Ascending aorta (tissue), 2 donors: ENCODE measurements at regions not wholly inside any gene's neighbourhood (a gene's known extent, or its start where the extent isn't known, plus 50 kb on each side); places are given as distances from the start of the nearest gene placed in this dataset.
"Not testable (repeated sequence)": the region's sequence is repeated elsewhere in the genome, so short reads cannot be mapped to it uniquely, and the experiment has no call there.

Source experiments
- DNase-seq, 2 donors: peaks; one replicate each; pipeline ENCODE4 v3.0.0-alpha.2; 2019; ENCODE audit warnings: low spot score in 2 of 2
- H3K27ac ChIP-seq, 2 donors: fragments of 200-600 bp; sonication (generic); one replicate each; pipeline ENCODE4 v1.5.1; 2016 to 2017; ENCODE audit warnings: mild to moderate bottlenecking in 1 of 2
- H3K27me3 ChIP-seq: fragments of 200-600 bp; sonication (generic); one replicate; pipeline ENCODE4 v1.5.1; 2017
- H3K36me3 ChIP-seq, 2 donors: fragments of 200-600 bp; sonication (generic); one replicate each; pipeline ENCODE4 v1.5.1; 2016
- H3K4me1 ChIP-seq, 2 donors: fragments of 200-600 bp; sonication (generic); one replicate each; pipeline ENCODE4 v1.5.1; 2016 to 2017; ENCODE audit warnings: mild to moderate bottlenecking in 1 of 2
- H3K4me3 ChIP-seq, 2 donors: fragments of 200-600 bp; sonication (generic); one replicate each; pipeline ENCODE4 v1.5.1; 2016 to 2017; ENCODE audit warnings: mild to moderate bottlenecking in 1 of 2
- H3K9me3 ChIP-seq, 2 donors: fragments of 200-600 bp; sonication (generic); one replicate each; pipeline ENCODE4 v1.5.1; 2016
- CTCF ChIP-seq, 3 experiments: fragments of 200-600 bp in 2 of 3; fragments of 450-650 bp in 1 of 3; sonication (generic) in 2 of 3; IDR thresholded peaks; one replicate each; pipeline ENCODE4 v1.5.1; 2016 to 2019; ENCODE audit warnings: antibody characterized with exemption in 3 of 3, mild to moderate bottlenecking in 1 of 3, moderate library complexity in 1 of 3
- intact Hi-C: fragments of 100-400 bp; cut with DNase I; formaldehyde crosslinking; loops from one replicate; pipeline ENCODE4 v1.15.1; 2023

DNA sequence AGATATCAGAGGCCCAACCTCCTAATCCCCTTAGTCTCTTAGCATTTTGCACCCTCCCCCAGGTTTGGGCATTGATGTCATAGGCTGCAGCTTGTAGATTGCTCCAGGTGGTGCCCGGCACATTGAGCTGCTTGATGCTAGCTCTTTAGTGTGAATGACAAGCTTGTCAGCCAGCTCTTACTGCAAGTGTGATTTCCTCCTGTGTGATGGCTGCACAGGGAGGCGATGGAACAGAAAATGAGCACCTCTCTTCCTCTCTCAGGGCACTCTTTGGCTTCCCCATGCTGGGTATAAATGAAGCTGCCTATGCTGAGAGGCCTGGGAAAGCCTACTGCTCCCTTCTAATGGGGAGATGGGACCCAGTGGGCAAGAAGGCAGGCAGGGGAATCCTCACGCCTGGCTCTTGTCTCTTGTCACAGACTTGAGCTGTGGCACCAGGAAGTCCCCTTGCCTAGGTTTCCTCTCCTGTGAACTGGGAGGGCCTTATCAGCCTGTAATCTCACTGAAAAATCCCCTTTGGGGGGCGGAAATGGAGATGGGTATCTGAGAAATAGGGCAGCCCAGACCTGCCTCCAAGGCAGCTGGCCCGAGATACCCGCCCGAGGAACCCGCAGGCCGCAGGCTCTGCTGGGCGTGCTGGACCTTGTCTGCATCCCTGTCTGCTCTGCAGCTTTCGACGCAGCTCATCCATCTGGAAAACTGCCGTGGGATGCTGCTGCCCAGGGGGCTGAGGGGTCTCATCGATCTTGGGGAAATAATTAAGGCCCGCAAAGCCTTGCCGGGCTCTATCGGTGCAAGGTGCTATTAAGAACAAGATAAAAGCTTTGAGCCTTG is 163.5 kb upstream of the CXCR4 start:
- no peaks in the 10 kb centered on the region for H3K36me3 ChIP-seq
- no peak for DNase-seq
- no peaks in the 10 kb centered on the region for H3K9me3 ChIP-seq
- no peaks in the 10 kb centered on the region for H3K27me3 ChIP-seq
- TF ChIP-seq CTCF (IDR thresholded peaks at IDR 0.05): no peak
- H3K27ac ChIP-seq: no peak overlapping the region
- H3K4me3 ChIP-seq: no peak overlapping the region
- intact Hi-C loops: no loop called here
- no peaks in the 10 kb centered on the region for H3K4me1 ChIP-seq

- intact Hi-C loops, H3K27me3 ChIP-seq, H3K4me1 ChIP-seq, H3K4me3 ChIP-seq, H3K27ac ChIP-seq, DNase-seq, H3K36me3 ChIP-seq: not testable (repeated sequence)
- H3K9me3 ChIP-seq: peaks cover 0 to 12% of the 10 kb centered on the region in 2 donors
These were observed 148.4 kb upstream of the CXCR4 start for GRCh38 chr2:136266346-136266745.

GRCh38 chr2:136259551-136259950 is 141.6 kb upstream of the CXCR4 start:
- Histone ChIP-seq H3K27me3 (no peaks in the 10 kb centered on the region), H3K27ac (no peak overlapping the region), H3K36me3 (no peaks in the 10 kb centered on the region), H3K9me3 (no peaks in the 10 kb centered on the region), H3K4me3 (no peak overlapping the region), H3K4me1 (no peaks in the 10 kb centered on the region)
- no peak for DNase-seq
- intact Hi-C loops: no loop called here
- TF ChIP-seq CTCF (IDR thresholded peaks at IDR 0.05): no peak

GRCh38 chr2:136257893-136258292 is 139.9 kb upstream of the CXCR4 start:
- H3K27me3 ChIP-seq: no peaks in the 10 kb centered on the region
- intact Hi-C loops: no loop called here
- no peaks in the 10 kb centered on the region for H3K4me1 ChIP-seq
- no peak overlapping the region for H3K27ac ChIP-seq
- H3K4me3 ChIP-seq: no peak overlapping the region
- no peaks in the 10 kb centered on the region for H3K9me3 ChIP-seq
- no peak for TF ChIP-seq CTCF (IDR thresholded peaks at IDR 0.05)
- no peak for DNase-seq
- H3K36me3 ChIP-seq: no peaks in the 10 kb centered on the region

DNA sequence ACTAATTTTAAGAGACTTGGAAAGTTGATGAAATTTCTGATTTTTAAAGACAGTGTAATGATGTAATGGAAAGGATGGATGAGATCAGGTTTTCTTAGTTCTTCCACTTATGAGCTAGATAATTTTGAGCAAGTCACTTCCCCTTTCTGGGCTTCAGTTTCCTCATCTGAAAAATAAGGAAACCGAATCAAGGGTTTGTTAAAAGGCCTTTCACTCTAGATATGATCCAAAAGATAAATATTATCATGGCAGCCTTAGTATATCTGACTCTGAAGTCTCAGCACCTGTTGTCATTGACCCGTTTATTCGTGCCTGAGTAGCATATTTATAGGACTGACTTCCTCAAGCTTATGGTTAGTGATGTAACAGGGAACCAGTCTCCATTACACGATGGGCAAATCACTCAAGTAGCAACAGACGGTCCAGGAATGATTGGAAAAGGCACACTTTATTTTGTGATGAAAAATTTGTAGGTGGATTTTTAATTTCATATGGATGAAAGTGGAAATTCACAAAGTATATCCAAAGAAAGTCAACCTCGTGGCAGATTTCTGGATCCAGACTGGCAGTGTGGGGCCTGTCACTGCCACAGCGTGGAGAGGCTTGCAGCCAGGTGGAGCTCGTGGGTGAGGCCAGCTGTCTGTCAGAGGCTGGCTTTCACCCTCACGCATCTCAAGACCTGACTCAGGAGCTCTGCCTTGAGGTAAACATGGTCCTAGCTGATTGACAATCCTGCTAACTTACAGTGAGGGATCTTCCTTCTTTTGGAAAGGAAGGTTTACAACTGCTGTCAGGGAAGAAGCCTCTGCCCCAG is 137.9 kb upstream of the CXCR4 start:
- TF ChIP-seq CTCF (IDR thresholded peaks at IDR 0.05): no peak
- Histone ChIP-seq H3K9me3 (no peaks in the 10 kb centered on the region), H3K27ac (no peak overlapping the region), H3K4me3 (no peak overlapping the region), H3K27me3 (no peaks in the 10 kb centered on the region), H3K36me3 (no peaks in the 10 kb centered on the region), H3K4me1 (no peaks in the 10 kb centered on the region)
- intact Hi-C loops: no loop called here
- DNase-seq: no peak

DNA sequence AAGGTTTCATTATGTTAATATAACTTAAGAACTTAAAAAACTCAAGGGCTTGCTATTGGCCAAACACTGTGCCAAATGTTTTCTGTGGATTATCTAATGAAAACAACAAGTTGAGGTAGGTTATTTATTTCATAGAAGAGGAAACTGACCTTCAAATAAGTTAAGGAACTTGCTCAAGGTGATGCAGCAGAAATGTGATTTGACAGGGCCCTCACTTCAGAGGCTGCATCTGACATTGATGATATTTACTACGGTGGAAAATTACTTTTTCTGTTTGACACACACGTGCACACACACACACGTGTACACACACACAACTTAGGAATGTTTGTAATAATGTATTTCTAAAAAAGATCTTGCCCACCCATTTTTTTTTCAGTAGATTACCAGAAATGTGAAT is 137.2 kb upstream of the CXCR4 start:
- TF ChIP-seq CTCF (IDR thresholded peaks at IDR 0.05): no peak
- Histone ChIP-seq H3K36me3 (no peaks in the 10 kb centered on the region), H3K27ac (no peak overlapping the region), H3K27me3 (no peaks in the 10 kb centered on the region), H3K4me1 (no peaks in the 10 kb centered on the region), H3K4me3 (no peak overlapping the region), H3K9me3 (no peaks in the 10 kb centered on the region)
- DNase-seq: no peak
- intact Hi-C loops: no loop called here
